HG03025 (cell line): ENCODE measurements at regions not wholly inside any gene's neighbourhood (a gene's known extent, or its start where the extent isn't known, plus 50 kb on each side); places are given as distances from the start of the nearest gene placed in this dataset.
A peak's percentile ranks its signal among the peaks of the same experiment; 100 is the strongest.
"Not testable (repeated sequence)": the region's sequence is repeated elsewhere in the genome, so short reads cannot be mapped to it uniquely, and the experiment has no call there.

ENCODE experiments used
- ATAC-seq: cut with Tn5 transposase; IDR thresholded peaks from one replicate; pipeline ENCODE4 v1.9.1; 2021; ENCODE audit warnings: mild to moderate bottlenecking, moderate library complexity; ENCODE audit not compliant: unreplicated experiment, low FRiP score

DNA sequence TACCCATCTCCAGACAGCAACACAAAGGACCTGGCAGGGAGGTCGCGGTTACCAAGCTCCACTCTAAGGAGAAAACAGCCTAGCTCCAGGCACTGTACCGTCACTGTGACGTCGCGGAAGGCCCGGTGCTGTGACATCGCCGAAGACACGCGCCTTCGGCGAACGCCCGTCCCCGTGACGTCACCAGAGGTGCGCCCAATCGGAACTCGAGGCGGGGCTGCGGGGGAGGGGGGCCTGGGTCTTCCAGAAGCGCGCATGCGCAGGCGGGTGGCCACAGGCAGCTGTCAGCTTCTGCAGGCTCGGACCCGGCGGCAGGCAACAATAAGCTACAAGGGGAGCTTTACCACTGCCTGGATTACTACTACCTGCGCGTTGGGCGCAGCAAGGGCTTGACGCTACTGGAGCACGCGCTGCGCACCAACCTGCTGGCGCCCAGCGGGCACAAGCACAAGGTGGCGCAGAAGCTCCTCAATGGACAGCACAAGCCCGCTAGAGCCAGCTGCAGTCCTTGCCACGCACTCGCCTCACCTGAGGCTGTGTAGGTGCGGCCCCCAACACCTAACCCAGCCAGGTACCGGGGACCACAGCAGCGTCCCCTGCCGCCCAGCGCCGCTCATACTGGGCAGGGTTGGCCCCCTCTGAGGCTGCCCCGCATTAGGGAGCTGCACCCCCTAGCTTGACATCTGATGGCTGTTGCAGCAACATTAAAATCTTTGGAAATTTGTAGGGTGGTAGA is 208.4 kb downstream of the TPST1 start:
- ATAC-seq: peak; percentile 45

GRCh38 chr7:66415659-66416265 is 210.6 kb downstream of the TPST1 start:
- no peak for ATAC-seq

DNA sequence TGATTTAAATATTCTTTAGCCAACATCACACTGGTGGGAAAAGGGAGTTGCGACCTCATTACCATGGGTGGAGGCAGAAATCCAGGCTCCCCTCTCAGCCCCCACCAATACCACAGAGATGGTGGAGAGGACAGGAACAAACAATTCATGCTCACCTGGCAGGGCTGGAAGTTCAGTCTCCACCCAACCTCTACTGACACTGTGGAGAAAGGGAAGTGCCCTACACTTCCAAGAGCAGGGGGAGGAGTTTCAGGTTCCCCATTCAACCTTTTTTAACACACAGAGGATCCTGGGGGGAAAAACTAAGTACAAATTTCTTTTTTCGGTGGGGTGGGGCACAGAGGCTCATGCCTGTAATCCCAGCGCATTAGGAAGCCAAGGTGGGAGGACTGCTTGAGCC is 210.1 kb upstream of the KCTD7 start:
- no peak for ATAC-seq

DNA sequence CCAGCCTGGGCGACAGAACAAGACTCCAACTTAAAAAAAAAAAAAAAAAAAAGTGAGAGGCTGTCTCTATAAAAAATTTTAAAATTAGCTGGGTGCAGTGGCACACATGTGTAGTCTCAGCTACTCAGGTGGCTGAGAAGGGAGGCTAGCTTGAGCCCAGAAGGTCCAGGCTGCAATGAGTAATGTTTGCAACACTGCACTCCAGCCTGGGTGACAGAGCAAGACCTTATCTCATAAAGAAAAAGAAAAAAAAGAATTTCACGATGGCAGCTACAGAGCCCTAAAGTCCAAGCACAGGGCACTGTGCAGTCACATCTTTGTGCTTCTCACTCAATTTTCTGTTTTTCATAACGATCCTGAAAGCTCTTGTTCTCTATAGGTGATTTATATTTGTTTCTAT is 209.5 kb upstream of the KCTD7 start:
- ATAC-seq: no peak

- ATAC-seq: no peak
Measured at GRCh38 chr7:66421830-66422475, 206.7 kb upstream of the KCTD7 start.

DNA sequence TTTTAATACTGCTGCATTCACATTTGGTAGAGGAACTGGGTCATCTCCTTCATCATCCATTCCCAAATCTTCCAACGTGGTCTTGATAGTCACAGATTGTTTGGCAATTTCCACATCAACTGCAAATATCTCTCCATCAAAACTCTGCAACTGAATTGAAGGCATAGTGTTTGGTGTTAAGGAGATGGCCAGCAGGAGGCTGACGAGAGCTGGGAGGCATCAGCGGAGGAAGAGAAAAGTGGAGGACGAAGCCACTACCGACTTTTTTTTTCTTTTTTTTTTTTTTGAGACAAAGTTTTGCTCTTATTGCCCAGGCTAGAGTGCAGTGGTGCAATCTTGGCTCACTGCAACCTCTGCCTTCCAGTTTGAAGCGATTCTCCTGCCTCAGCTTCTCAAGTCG is 205.0 kb upstream of the KCTD7 start:
- ATAC-seq: no peak

- no peak for ATAC-seq
Measured at GRCh38 chr7:66426332-66426731, 202.3 kb upstream of the KCTD7 start.

DNA sequence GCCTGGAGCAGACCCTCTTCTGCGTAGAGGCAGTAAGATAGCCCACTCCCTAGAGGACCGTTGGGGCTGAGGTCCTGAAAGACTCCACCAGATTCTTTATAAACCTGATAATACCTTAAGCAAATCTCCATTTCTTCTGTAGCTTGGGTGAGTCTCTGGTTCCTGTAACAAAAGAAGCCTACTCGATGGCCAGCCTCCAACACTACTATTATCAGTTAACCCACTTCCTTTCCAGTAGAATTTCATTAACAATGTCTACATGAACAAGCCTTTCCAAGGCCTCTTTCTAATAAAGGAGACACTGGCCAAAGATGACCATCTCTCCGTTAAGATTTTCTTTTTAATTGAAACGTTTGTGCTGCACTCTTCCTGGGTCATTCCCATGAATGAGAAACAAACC is 201.7 kb upstream of the KCTD7 start:
- no peak for ATAC-seq

GRCh38 chr7:66427956-66428355 is 200.7 kb upstream of the KCTD7 start:
- no peak for ATAC-seq

- ATAC-seq: no peak
Measured at GRCh38 chr7:66429498-66430163, 199.1 kb upstream of the KCTD7 start.

- no peak for ATAC-seq
Measured at GRCh38 chr7:66430164-66430545, 198.5 kb upstream of the KCTD7 start.

DNA sequence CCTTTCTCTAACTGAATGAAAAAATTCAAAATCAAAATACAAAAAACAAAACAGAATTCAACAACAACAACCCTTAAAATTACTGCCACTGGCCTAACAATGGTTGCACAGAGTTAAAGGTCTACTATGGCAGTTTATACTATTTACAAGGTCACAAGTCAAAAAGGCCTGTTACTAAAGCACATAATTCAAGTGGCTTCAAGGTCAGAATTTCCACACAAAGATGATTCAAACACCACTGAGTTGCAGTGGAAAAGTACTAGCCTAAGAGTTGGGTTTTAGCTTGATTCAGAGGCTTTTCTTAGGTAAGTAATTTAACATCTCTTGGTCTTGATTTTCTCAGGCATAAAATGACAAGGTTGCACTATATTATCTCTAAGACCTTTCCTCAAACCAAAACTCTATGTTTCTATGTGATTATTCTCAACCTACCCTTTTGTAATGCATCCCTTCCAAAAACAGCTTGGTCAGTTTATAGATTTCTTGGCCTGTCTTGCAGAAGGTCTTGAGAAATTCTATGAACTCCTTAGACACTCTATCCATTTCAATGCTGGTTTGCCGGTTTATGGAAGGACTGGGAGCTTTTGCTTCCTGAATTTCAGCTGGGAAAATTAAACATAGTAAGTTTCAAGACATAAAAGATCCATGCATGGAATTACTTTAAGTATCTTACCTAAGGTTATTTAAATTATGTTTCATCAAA is 189.8 kb upstream of the KCTD7 start:
- ATAC-seq: not testable (repeated sequence)

DNA sequence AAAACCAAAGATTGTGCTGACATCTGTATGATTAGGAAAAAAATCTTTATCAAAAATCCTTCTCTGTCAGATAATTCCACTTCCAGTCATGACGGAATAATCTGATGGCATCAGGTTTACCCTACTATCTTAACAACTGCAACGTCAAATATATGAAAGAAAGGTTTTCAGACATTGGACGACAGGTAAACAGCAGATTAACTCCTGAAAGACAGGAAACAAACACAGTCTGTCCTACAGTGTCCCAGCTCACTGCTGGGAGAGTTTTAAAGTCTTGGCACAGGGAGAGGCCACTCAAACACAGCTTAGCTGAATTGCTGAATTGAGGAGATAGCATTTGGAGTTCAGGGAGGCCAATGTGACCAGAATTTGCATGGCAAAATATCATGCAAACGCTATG is 186.3 kb upstream of the KCTD7 start:
- no peak for ATAC-seq

DNA sequence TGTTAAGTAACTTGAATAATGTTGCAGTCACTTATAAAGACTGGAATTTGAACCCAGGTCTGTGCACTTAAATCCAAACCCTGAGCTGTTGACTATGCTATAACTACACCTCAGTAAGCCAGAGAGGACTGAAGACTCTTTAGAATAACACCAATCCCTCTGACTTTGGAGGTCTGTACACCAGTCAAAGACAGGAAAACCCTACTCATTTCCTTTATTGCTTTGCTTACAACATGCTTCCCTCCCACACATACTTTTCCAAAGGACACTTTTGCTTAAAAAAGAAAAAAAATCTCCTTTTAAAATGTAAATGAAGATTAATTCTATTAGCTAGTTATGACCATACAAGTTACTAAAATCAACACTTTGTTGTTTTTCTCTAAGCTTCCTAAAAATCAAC is 184.7 kb upstream of the KCTD7 start:
- ATAC-seq: no peak

DNA sequence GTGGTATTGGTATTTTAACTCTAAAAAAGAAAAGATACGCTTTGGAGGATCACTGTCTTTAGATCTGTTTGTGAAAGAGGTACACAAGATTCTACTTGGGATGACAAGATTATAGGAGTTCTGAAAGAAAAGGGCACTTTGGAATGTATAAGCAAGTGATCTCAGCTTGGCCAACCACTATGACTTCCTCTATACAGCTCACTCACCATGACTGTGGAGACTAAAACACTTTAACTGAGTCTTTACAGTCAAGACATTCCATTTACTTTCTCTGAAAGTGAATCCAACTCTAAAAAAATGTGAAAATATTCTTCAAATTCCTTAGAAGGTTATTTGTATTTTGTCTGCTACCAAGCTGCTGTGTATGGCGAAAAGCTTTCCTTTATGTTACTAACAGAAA is 181.7 kb upstream of the KCTD7 start:
- not testable (repeated sequence) for ATAC-seq

GRCh38 chr7:66450814-66451213 is 177.9 kb upstream of the KCTD7 start:
- not testable (repeated sequence) for ATAC-seq

GRCh38 chr7:66451713-66452112 is 177.0 kb upstream of the KCTD7 start:
- ATAC-seq: not testable (repeated sequence)

DNA sequence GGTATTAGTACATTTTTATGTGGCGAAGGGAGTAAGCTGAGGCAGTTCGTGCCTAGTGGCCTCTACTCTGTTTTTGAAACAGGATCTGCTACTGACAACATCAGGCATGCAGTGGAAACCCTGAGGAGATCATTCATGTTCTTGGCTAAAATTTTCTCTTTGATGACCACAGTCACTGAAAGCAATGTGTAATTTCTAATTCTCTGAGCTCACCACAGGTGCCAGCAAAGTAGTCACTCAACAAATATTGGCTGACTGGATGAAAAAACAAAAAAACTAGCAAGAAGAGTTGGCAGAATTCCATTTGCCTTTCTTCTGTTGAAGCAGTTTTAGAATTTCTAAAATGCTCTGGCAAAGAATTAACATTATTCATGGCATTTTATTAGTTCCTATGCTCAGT is 176.5 kb upstream of the KCTD7 start:
- no peak for ATAC-seq

- no peak for ATAC-seq
Measured at GRCh38 chr7:66453340-66453739, 175.3 kb upstream of the KCTD7 start.

DNA sequence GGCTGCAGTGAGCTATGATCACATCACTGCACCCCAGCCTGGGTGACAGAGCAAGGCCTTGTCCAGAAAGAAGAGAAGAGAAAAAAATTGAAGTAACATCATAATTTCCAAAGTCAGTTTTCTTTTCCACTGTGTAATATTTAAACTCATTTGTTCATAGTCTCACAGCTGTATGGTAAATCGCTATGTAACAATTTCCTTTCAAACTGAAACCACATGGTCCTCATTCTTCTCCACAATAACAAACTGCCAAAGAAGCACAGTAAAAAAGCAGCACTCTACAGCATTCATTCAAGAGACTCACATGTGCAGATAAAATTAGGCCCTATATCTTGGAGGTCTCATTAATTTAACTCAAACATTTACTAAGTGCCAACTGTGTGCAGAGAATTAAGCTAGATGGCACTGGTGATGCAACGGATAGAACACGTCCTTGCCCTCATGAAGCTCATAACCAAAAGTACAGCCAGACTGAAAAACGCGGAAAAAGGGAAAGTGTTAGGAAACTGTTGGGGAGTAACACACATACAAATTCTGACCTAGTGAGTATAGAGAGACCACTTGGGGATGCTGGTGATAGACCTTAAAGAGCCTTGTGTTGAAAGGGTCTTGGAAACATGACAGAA is 174.0 kb upstream of the KCTD7 start:
- no peak for ATAC-seq
